T47D (cell line): ENCODE measurements at regions not wholly inside any gene's neighbourhood (a gene's known extent, or its start where the extent isn't known, plus 50 kb on each side); places are given as distances from the start of the nearest gene placed in this dataset.

ENCODE experiments used
- DNase-seq, 2 experiments: peaks; one replicate each; pipeline versions ENCODE4 v3.0.0 to v3.0.0-alpha.2; 2011 to 2012; ENCODE audit warnings: low read depth in 1 of 2, low spot score in 1 of 2
- JUND ChIP-seq: IDR thresholded peaks from 2 replicates; pipeline ENCODE4 v1.6.1; 2012; ENCODE audit warnings: low read depth
- in situ Hi-C: cut with HindIII; loops from 2 replicates; pipeline ENCODE4 v1.10.0; 2016; ENCODE audit warnings: low sequenced_read_pairs, low pct_unique_long_range_greater_than_20kb

GRCh38 chr9:91160599-91161464 is 200.9 kb downstream of the AUH start:
- no peak for DNase-seq
- TF ChIP-seq JUND: no peak
- in situ Hi-C loops: no loop called here

DNA sequence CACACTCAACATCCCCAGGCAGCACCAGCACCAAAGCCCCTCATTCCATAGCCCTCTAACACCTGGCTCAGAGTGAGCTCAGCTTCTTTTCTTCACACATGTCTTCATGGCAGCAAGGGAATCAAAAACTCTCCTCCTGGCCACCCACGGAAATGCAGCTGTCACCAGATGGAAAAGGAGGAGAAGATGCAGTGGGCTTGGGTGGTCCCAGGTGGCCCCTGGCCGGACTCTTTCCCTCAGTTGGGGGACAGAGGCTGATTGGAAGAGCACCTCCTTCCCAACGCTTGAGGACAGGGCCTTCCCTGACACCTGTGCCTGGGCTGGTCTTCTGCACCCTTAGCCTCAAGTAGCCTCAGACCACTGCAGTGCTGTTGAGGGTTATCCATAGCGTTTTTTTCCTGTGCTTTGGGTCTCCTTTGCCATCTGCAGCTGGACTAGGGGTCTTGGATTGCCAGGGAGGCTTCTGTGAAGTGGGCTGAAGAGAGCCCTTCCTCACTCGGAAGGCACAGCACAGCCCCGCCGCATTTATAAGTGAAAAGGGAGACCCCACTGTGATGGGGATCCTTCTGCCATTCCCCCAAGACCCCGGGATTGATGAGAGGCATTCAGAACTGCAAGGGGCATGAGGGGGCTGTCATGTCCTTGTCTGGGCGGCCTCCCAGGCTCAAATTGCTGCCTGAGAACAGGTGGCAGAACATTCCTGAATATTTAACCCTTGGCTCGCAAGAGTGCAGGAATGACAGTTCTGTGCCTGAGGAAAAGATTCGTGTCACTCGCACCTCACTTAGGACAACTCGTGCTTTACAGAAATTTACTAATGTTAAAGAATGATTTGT is 200.0 kb downstream of the AUH start:
- in situ Hi-C loops: no loop called here
- no peak for TF ChIP-seq JUND
- no peak for DNase-seq

DNA sequence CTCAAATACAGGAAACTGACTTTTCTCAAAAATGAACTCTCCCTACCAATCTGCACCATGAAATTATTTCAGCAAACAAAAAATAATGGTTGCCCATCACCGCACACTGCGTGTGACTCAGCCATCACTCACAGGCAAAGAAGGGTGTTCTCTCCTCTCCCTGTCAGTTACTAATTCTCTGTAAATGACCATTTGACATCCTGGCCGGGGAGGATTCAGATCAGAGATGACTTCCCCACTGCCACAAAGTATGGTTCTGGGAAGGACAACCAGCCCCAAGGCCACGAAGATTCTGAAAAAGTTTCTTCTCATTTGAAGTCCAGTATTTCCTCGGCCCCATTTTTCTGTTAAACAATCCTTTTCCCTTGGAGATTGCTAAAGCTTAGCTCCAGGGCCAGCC is 199.4 kb downstream of the AUH start:
- no peak for TF ChIP-seq JUND
- DNase-seq: no peak
- in situ Hi-C loops: no loop called here

DNA sequence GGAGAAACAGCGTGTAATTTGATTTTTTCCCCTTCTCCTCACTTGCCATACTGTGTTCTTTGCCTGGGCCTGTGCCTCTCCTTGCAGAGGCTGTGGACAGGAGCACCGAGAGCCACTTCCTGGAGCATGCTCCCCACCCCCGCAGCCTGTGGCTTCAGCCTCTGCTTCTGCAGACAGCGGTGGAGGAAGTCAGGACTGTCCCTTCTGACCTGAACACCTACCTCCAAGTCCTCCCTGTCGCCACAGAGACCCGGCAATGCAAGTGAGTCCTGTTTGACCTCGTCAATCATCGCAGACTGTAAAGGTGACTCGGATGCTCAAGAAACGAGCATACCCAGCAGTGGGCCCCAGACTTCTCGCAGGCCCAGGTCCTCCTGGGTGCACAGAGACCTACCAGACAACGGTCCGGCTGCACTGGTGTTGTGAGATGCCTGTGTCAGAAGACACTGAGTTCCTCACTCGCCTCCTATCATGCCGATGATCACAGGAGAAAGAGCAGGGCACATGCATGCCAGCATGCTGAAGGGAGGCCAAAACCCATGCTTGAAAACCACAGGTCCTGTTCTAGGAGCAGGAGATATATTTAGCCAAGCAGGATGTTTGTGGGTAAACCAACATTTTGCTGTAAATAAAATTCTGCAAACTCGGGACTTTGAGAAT is 198.8 kb downstream of the AUH start:
- TF ChIP-seq JUND: no peak
- in situ Hi-C loops: no loop called here
- DNase-seq: no peak

GRCh38 chr9:91163444-91163772 is 198.3 kb downstream of the AUH start:
- no peak for DNase-seq
- in situ Hi-C loops: no loop called here
- TF ChIP-seq JUND: no peak

GRCh38 chr9:91163773-91164471 is 197.8 kb downstream of the AUH start:
- TF ChIP-seq JUND: no peak
- in situ Hi-C loops: no loop called here
- DNase-seq: no peak
